ENCODE measurements at regions not wholly inside any gene's neighbourhood (a gene's known extent, or its start where the extent isn't known, plus 50 kb on each side); places are given as distances from the start of the nearest gene placed in this dataset.

DNA sequence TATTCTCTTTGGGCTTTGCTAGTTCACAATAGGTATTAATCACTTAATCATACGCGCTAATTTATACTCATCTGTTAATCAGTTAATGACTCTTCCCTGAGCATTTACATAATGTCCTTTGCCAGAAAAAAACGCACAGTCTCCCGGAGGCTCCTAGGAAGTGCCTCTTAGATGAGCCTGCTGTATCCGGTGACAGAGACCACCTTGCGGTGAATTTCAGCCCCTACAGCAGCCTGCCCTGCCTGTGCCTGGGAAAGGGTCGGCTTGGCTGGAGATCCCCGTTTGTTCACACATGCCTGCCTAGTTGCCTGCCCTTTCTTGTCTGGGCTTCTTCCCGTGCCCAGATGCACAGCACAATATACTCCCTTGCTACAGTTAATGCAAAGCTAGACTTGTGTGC, 152.9 kb downstream of the ZBTB18 start (continued):
- TF ChIP-seq, protein P1, sequence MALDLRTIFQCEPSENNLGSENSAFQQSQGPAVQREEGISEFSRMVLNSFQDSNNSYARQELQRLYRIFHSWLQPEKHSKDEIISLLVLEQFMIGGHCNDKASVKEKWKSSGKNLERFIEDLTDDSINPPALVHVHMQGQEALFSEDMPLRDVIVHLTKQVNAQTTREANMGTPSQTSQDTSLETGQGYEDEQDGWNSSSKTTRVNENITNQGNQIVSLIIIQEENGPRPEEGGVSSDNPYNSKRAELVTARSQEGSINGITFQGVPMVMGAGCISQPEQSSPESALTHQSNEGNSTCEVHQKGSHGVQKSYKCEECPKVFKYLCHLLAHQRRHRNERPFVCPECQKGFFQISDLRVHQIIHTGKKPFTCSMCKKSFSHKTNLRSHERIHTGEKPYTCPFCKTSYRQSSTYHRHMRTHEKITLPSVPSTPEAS (tag by site-specific recombination; IDR thresholded peaks at IDR 0.05): no peak
- TF ChIP-seq ZNF211 (tag by site-specific recombination; IDR thresholded peaks at IDR 0.05; ENCODE audit: low read depth): no peak
- TF ChIP-seq GFI1B (tag by site-specific recombination; IDR thresholded peaks at IDR 0.05): no peak
- TF ChIP-seq, protein P2, sequence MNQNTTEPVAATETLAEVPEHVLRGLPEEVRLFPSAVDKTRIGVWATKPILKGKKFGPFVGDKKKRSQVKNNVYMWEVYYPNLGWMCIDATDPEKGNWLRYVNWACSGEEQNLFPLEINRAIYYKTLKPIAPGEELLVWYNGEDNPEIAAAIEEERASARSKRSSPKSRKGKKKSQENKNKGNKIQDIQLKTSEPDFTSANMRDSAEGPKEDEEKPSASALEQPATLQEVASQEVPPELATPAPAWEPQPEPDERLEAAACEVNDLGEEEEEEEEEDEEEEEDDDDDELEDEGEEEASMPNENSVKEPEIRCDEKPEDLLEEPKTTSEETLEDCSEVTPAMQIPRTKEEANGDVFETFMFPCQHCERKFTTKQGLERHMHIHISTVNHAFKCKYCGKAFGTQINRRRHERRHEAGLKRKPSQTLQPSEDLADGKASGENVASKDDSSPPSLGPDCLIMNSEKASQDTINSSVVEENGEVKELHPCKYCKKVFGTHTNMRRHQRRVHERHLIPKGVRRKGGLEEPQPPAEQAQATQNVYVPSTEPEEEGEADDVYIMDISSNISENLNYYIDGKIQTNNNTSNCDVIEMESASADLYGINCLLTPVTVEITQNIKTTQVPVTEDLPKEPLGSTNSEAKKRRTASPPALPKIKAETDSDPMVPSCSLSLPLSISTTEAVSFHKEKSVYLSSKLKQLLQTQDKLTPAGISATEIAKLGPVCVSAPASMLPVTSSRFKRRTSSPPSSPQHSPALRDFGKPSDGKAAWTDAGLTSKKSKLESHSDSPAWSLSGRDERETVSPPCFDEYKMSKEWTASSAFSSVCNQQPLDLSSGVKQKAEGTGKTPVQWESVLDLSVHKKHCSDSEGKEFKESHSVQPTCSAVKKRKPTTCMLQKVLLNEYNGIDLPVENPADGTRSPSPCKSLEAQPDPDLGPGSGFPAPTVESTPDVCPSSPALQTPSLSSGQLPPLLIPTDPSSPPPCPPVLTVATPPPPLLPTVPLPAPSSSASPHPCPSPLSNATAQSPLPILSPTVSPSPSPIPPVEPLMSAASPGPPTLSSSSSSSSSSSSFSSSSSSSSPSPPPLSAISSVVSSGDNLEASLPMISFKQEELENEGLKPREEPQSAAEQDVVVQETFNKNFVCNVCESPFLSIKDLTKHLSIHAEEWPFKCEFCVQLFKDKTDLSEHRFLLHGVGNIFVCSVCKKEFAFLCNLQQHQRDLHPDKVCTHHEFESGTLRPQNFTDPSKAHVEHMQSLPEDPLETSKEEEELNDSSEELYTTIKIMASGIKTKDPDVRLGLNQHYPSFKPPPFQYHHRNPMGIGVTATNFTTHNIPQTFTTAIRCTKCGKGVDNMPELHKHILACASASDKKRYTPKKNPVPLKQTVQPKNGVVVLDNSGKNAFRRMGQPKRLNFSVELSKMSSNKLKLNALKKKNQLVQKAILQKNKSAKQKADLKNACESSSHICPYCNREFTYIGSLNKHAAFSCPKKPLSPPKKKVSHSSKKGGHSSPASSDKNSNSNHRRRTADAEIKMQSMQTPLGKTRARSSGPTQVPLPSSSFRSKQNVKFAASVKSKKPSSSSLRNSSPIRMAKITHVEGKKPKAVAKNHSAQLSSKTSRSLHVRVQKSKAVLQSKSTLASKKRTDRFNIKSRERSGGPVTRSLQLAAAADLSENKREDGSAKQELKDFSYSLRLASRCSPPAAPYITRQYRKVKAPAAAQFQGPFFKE (tag by site-specific recombination; IDR thresholded peaks at IDR 0.05; ENCODE audit: borderline replicate concordance): no peak
- TF ChIP-seq ZNF670 (tag by site-specific recombination; IDR thresholded peaks at IDR 0.05; ENCODE audit: low read depth): no peak
- TF ChIP-seq ZNF202 (tag by site-specific recombination; IDR thresholded peaks at IDR 0.05; ENCODE audit: borderline replicate concordance): no peak

- no peaks in the 10 kb centered on the region for H3K36me3 ChIP-seq (ENCODE audit: control insufficient read depth in 2 of 2, insufficient read depth in 1 of 2, low read length in 2 of 2)
Measured at GRCh38 chr1:244205171-244205570, 154.1 kb downstream of the ZBTB18 start.

DNA sequence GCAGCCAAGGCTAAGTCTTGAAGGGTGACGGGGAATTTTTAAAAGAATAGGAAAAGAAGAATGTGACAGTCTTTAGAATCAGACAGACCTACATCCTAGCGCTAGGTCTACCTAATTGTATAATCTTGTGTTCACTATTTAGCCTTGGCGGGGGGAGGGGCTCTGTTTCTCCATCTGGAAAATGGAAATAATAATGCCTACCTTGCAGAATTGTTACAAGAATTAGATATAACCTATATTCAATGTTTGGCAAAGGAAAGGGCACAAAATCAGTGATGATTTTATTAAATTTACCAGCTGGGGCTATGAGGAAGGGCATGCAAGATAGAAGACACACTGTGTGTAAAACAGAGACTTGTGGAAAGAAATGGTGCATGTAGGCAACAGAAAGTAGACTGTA, 154.8 kb downstream of the ZBTB18 start:
- ChIA-PET CTCF (no interaction called here), POLR2A (no interaction called here)
- no peak overlapping the region for H3K4me3 ChIP-seq (ENCODE audit: low read depth, low read length)
- H3K27ac ChIP-seq (ENCODE audit: extremely low read depth, low read depth, low read length): no peak overlapping the region
- TF ChIP-seq HIC1 (tag by site-specific recombination; IDR thresholded peaks at IDR 0.05): no peak
- TF ChIP-seq ZNF202 (tag by site-specific recombination; IDR thresholded peaks at IDR 0.05; ENCODE audit: borderline replicate concordance): no peak
- TF ChIP-seq ZNF596 (tag by site-specific recombination; IDR thresholded peaks at IDR 0.05): no peak
- TF ChIP-seq KLF7 (tag by site-specific recombination; IDR thresholded peaks at IDR 0.05; ENCODE audit: borderline replicate concordance): no peak
- no peak for TF ChIP-seq ZNF140 (tag by site-specific recombination; IDR thresholded peaks at IDR 0.05)
- TF ChIP-seq GFI1B (tag by site-specific recombination; IDR thresholded peaks at IDR 0.05): no peak
- TF ChIP-seq, protein P3, sequence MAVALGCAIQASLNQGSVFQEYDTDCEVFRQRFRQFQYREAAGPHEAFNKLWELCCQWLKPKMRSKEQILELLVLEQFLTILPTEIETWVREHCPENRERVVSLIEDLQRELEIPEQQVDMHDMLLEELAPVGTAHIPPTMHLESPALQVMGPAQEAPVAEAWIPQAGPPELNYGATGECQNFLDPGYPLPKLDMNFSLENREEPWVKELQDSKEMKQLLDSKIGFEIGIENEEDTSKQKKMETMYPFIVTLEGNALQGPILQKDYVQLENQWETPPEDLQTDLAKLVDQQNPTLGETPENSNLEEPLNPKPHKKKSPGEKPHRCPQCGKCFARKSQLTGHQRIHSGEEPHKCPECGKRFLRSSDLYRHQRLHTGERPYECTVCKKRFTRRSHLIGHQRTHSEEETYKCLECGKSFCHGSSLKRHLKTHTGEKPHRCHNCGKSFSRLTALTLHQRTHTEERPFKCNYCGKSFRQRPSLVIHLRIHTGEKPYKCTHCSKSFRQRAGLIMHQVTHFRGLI (tag by site-specific recombination; IDR thresholded peaks at IDR 0.05): no peak
- TF ChIP-seq ZNF585B (tag by site-specific recombination; IDR thresholded peaks at IDR 0.05): no peak
- no peak for TF ChIP-seq ZNF335 (tag by site-specific recombination; conservative IDR thresholded peaks at IDR 0.05)
- TF ChIP-seq ZNF391 (tag by site-specific recombination; IDR thresholded peaks at IDR 0.05; ENCODE audit: borderline replicate concordance, low read depth): no peak
- TF ChIP-seq ZNF658 (tag by site-specific recombination; IDR thresholded peaks at IDR 0.05): no peak
- no peak for TF ChIP-seq ZNF10 (tag by site-specific recombination; IDR thresholded peaks at IDR 0.05)
- TF ChIP-seq ZNF394 (tag by site-specific recombination; IDR thresholded peaks at IDR 0.05; ENCODE audit: borderline replicate concordance): no peak
- H3K36me3 ChIP-seq (ENCODE audit: control insufficient read depth in 2 of 2, insufficient read depth in 1 of 2, low read length in 2 of 2): no peaks in the 10 kb centered on the region
- no peaks in the 10 kb centered on the region for H3K9me3 ChIP-seq (ENCODE audit: control insufficient read depth, insufficient read depth, low read depth, low read length)
- no peaks in the 10 kb centered on the region for H3K4me1 ChIP-seq (ENCODE audit: control insufficient read depth, insufficient read depth, low read length)

More at GRCh38 chr1:244205171-244205570, 154.1 kb downstream of the ZBTB18 start:
- TF ChIP-seq ZFP37 (tag by site-specific recombination; IDR thresholded peaks at IDR 0.05) (no peak), SP7 (tag by site-specific recombination; IDR thresholded peaks at IDR 0.05) (no peak), ZNF266 (tag by site-specific recombination; IDR thresholded peaks at IDR 0.05; ENCODE audit: low read depth) (no peak), HOXA7 (CRISPR knock-in tag; IDR thresholded peaks at IDR 0.05; ENCODE audit: borderline replicate concordance) (no peak)
- TF ChIP-seq, protein P4, sequence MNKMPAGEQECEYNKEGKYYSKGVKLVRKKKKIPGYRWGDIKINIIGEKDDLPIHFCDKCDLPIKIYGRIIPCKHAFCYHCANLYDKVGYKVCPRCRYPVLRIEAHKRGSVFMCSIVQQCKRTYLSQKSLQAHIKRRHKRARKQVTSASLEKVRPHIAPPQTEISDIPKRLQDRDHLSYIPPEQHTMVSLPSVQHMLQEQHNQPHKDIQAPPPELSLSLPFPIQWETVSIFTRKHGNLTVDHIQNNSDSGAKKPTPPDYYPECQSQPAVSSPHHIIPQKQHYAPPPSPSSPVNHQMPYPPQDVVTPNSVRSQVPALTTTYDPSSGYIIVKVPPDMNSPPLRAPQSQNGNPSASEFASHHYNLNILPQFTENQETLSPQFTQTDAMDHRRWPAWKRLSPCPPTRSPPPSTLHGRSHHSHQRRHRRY (tag by site-specific recombination; IDR thresholded peaks at IDR 0.05): no peak
- Histone ChIP-seq H3K4me3 (ENCODE audit: low read depth, low read length) (no peak overlapping the region), H3K4me1 (ENCODE audit: control insufficient read depth, insufficient read depth, low read length) (no peaks in the 10 kb centered on the region), H3K27ac (ENCODE audit: extremely low read depth, low read depth, low read length) (no peak overlapping the region), H3K9me3 (ENCODE audit: control insufficient read depth, insufficient read depth, low read depth, low read length) (no peaks in the 10 kb centered on the region)
- ChIA-PET POLR2A (no interaction called here), CTCF (no interaction called here)
